Heart right ventricle (tissue), 16 donors: ENCODE measurements at regions not wholly inside any gene's neighbourhood (a gene's known extent, or its start where the extent isn't known, plus 50 kb on each side); places are given as distances from the start of the nearest gene placed in this dataset.

Source experiments
- ATAC-seq, 8 donors: fragments of 200-7000 bp; cut with Tn5 transposase; one replicate each; pipeline ENCODE4 v1.9.1; 2020; ENCODE audit warnings: mild to moderate bottlenecking in 8 of 8, moderate library complexity in 8 of 8, moderate number of reproducible peaks in 1 of 8
- DNase-seq, 2 donors: peaks; one replicate each; pipeline ENCODE4 v3.0.0-alpha.2; 2020
- H3K27ac ChIP-seq, 10 donors: fragments of 200-600 bp; sonication (generic) in 2 of 10; one replicate each; pipeline versions ENCODE4 v1.5.0 to v1.8.0; 2020 to 2022; ENCODE audit warnings: mild to moderate bottlenecking in 3 of 10
- H3K27me3 ChIP-seq, 7 donors: fragments of 200-600 bp; one replicate each; pipeline ENCODE4 v1.8.0; 2021 to 2022; ENCODE audit warnings: mild to moderate bottlenecking in 2 of 7
- H3K36me3 ChIP-seq, 9 donors: fragments of 200-600 bp; sonication (generic) in 1 of 9; one replicate each; pipeline versions ENCODE4 v1.5.0 to v1.8.0; 2020 to 2022; ENCODE audit warnings: mild to moderate bottlenecking in 2 of 9
- H3K4me1 ChIP-seq, 9 donors: fragments of 200-600 bp; sonication (generic) in 1 of 9; one replicate each; pipeline versions ENCODE4 v1.5.0 to v1.8.0; 2020 to 2022; ENCODE audit warnings: mild to moderate bottlenecking in 4 of 9
- H3K4me3 ChIP-seq, 10 donors: fragments of 200-600 bp; sonication (generic) in 2 of 10; one replicate each; pipeline versions ENCODE4 v1.5.0 to v1.8.0; 2020 to 2022; ENCODE audit warnings: mild to moderate bottlenecking in 7 of 10, moderate library complexity in 2 of 10
- H3K9me3 ChIP-seq, 11 donors: fragments of 200-600 bp in 10 of 11; sonication (generic) in 2 of 11; one replicate each; pipeline versions ENCODE4 v1.5.0 to v1.8.0; 2013 to 2022; ENCODE audit warnings: mild to moderate bottlenecking in 2 of 11, control low read depth in 1 of 11, moderate library complexity in 1 of 11
- CTCF ChIP-seq, 9 donors: fragments of 200-600 bp; sonication (generic) in 2 of 9; IDR thresholded peaks; one replicate each; pipeline versions ENCODE4 v1.5.0 to v1.8.0; 2021 to 2022; ENCODE audit warnings: antibody characterized with exemption in 9 of 9, mild to moderate bottlenecking in 5 of 9, moderate library complexity in 1 of 9
- WGBS, 2 donors: extraction: QIAGEN DNeasy Blood & Tissue Kit; methylation state at CpG; one replicate each; pipeline ENCODE4 v1.1.7; 2013; ENCODE audit warnings: inconsistent platforms in 1 of 2; 5-methylcytosine and 5-hydroxymethylcytosine counted together
- intact Hi-C, 10 donors: fragments of 100-400 bp; cut with DNase I; formaldehyde crosslinking; loops; one replicate each; pipeline versions ENCODE4 v1.11.1 to v1.14.2; 2022
- donor health status: Arrhythmogenic right ventricular cardiomyopathy.
- donor health status: ischemic (EF 13 %, LVEDD 7.1; RV severe dilation, severe dysfunction).
- donor health status: healthy with polysubstance abuse.
- donor health status: DM: no; HTN: yes; CAD: no.
- donor health status: DM: no; HTN: no; CAD: no.
- donor health status: ischemic (EF 25% LVEDD 6.9; RV normal size, moderate dysfunction).
- donor health status: ischemic (EF 25% LVEDD 5.7; RV mildly dilated, moderate dysfunction).
- donor health status: healthy.
- donor health status: DM: yes; HTN: yes; CAD: no.
- donor health status: Ischemic cardiomyopathy.
- donor health status: ischemic (EF 35%, LVEDD 5.7; RV mildly dilated, moderate dysfunction).
- donor health status: nonischemic (EF 11% LVEDD 7.7; RV severe dilation, severe dysfunction).
- donor health status: DM: yes; HTN: yes; CAD: no.
- donor health status: PGD.
- donor health status: ischemic (EF 29% LVEDD 5.4; RV normal size, mild dysfunction).
- donor health status: nonischemic (EF 23%, LVEDD 6.1; RV moderate dilation, normal function).

- H3K4me1 ChIP-seq, result peaks cover 0 to 5% (median 0%) of the 10 kb centered on the region in 9 donors
- ATAC-seq (no peak), DNase-seq (no peak)
- no peaks in the 10 kb centered on the region for H3K36me3 ChIP-seq
- no peak overlapping the region for H3K27ac ChIP-seq
- H3K9me3 ChIP-seq, result no peaks in the 10 kb centered on the region
- TF ChIP-seq CTCF (IDR thresholded peaks at IDR 0.05), result no peak
- H3K27me3 ChIP-seq, result peaks cover 0 to 4% (median 0%) of the 10 kb centered on the region in 7 donors
- 85 to 88% methylated on average over 3 of the region's 3 CpGs for WGBS, 2 donors
- intact Hi-C loops, result loop anchor here in 1 of 10 donors (10.0 kb wide), 1 partner anchor 200 kb away; no protein-coding TSS in a partner anchor
- H3K4me3 ChIP-seq, result no peak overlapping the region
These were observed 106.1 kb upstream of the C7orf33 start for GRCh38 chr7:148484486-148484885.

GRCh38 chr7:148485618-148486017 is 104.9 kb upstream of the C7orf33 start:
- DNase-seq, result no peak
- no peak for ATAC-seq
- WGBS, 2 donors, result 67 to 71% methylated on average over 3 of the region's 3 CpGs
- intact Hi-C loops, result loop anchor here in 1 of 10 donors (10.0 kb wide), 1 partner anchor 201 kb away; no protein-coding TSS in a partner anchor
- Histone ChIP-seq H3K27ac (no peak overlapping the region), H3K4me1 (peaks cover 0 to 2% (median 0%) of the 10 kb centered on the region in 9 donors), H3K4me3 (no peak overlapping the region), H3K36me3 (no peaks in the 10 kb centered on the region), H3K27me3 (peaks cover 0 to 14% (median under 1%) of the 10 kb centered on the region in 7 donors), H3K9me3 (no peaks in the 10 kb centered on the region)
- TF ChIP-seq CTCF (IDR thresholded peaks at IDR 0.05), result peak in 1 of 9 donors; percentile 7

GRCh38 chr7:148486937-148487336 is 103.6 kb upstream of the C7orf33 start:
- intact Hi-C loops, result loop anchor here in 1 of 10 donors (10.0 kb wide), 1 partner anchor 202 kb away; no protein-coding TSS in a partner anchor
- ATAC-seq (no peak), DNase-seq (no peak)
- no peak overlapping the region for H3K27ac ChIP-seq
- no peaks in the 10 kb centered on the region for H3K36me3 ChIP-seq
- peaks cover 0 to under 1% (median 0%) of the 10 kb centered on the region in 11 donors for H3K9me3 ChIP-seq
- no peak overlapping the region for H3K4me3 ChIP-seq
- peaks cover 0 to 18% (median 6%) of the 10 kb centered on the region in 7 donors for H3K27me3 ChIP-seq
- no peaks in the 10 kb centered on the region for H3K4me1 ChIP-seq
- no peak for TF ChIP-seq CTCF (IDR thresholded peaks at IDR 0.05)
- WGBS, 2 donors, result 94 to 98% methylated on average over 7 of the region's 7 CpGs

GRCh38 chr7:148487912-148488311 is 102.7 kb upstream of the C7orf33 start:
- Histone ChIP-seq H3K27ac (no peak overlapping the region), H3K4me1 (no peaks in the 10 kb centered on the region), H3K36me3 (no peaks in the 10 kb centered on the region), H3K4me3 (no peak overlapping the region), H3K9me3 (peaks cover 0 to 10% (median 4%) of the 10 kb centered on the region in 11 donors), H3K27me3 (peaks cover 0 to 18% (median 6%) of the 10 kb centered on the region in 7 donors)
- 60 to 64% methylated on average over 4 of the region's 4 CpGs for WGBS, 2 donors
- TF ChIP-seq CTCF (IDR thresholded peaks at IDR 0.05), result no peak
- DNase-seq (no peak), ATAC-seq (no peak)
- intact Hi-C loops, result loop anchor here in 1 of 10 donors (10.0 kb wide), 1 partner anchor 203 kb away; no protein-coding TSS in a partner anchor
